ENCODE measurements at regions not wholly inside any gene's neighbourhood (a gene's known extent, or its start where the extent isn't known, plus 50 kb on each side); places are given as distances from the start of the nearest gene placed in this dataset.

DNA sequence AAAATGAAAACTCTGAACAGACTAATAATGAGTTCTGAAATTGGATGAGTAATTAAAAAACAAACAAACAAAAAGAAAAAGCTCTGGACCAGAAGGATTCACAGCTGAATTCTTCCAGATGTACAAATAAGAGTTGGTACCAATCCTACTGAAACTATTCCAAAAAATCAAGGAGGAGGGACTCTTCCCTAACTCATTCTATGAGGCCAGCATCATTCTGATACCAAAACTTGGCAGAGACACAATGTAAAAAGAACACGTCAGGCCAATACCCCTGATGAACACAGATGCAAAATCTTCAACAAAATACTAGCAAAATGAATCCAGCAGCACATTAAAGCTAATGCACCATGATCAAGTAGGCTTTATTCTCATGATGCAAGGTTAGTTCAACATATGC is 183.9 kb upstream of the CNOT2 start:
- H3K4me1 ChIP-seq: no peaks in the 10 kb centered on the region
- H3K9me3 ChIP-seq: no peaks in the 10 kb centered on the region
- no peak overlapping the region for H3K4me3 ChIP-seq
- no peak overlapping the region for H3K27ac ChIP-seq
- DNase-seq: no peak
- TF ChIP-seq CTCF (IDR thresholded peaks at IDR 0.05) (no peak), EP300 (IDR thresholded peaks at IDR 0.05) (no peak), POLR2A (IDR thresholded peaks at IDR 0.05) (no peak), POLR2AphosphoS5 (IDR thresholded peaks at IDR 0.05) (no peak)
- 67 to 81% methylated on average over 1 of the region's 1 CpG for WGBS, 2 donors
- H3K27me3 ChIP-seq: no peaks in the 10 kb centered on the region
- intact Hi-C loops (cut with DNase I): no loop called here
- no peaks in the 10 kb centered on the region for H3K36me3 ChIP-seq

- DNase-seq: no peak
Measured at GRCh38 chr12:70060634-70061033, 182.6 kb upstream of the CNOT2 start.

DNA sequence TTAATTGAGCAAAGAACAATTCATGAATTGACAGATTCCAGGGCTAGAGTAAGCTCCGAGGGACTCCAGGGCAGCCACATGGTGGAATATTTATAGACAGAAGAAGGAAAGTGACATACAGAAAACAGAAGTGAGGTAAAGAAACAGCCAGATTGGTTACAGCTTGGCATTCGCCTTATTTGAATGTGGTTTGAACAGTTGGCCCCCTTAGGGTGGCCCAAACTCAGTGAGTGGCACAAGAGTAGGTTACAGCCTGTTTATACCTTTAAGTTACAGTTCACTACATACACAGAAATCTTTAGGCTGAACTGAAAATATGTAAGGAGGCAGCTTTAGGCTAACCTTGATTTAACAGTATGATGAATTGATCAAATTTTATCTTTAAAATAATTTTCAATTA is 174.5 kb upstream of the CNOT2 start:
- TF ChIP-seq EP300 (IDR thresholded peaks at IDR 0.05) (no peak), CTCF (IDR thresholded peaks at IDR 0.05) (no peak), POLR2A (IDR thresholded peaks at IDR 0.05) (no peak), POLR2AphosphoS5 (IDR thresholded peaks at IDR 0.05) (no peak)
- intact Hi-C loops (cut with DNase I): no loop called here
- WGBS, 2 donors: 68 to 70% methylated on average over 2 of the region's 2 CpGs
- Histone ChIP-seq H3K27me3 (no peaks in the 10 kb centered on the region), H3K4me3 (no peak overlapping the region), H3K4me1 (no peaks in the 10 kb centered on the region), H3K9me3 (no peaks in the 10 kb centered on the region), H3K27ac (no peak overlapping the region), H3K36me3 (no peaks in the 10 kb centered on the region)
- no peak for DNase-seq

More at GRCh38 chr12:70060634-70061033, 182.6 kb upstream of the CNOT2 start:
- 25 to 80% methylated on average over 1 of the region's 1 CpG for WGBS, 2 donors
- intact Hi-C loops (cut with DNase I): no loop called here
- TF ChIP-seq CTCF (IDR thresholded peaks at IDR 0.05): no peak
- no peak for TF ChIP-seq POLR2AphosphoS5 (IDR thresholded peaks at IDR 0.05)
- TF ChIP-seq POLR2A (IDR thresholded peaks at IDR 0.05): no peak
- no peak for TF ChIP-seq EP300 (IDR thresholded peaks at IDR 0.05)
- Histone ChIP-seq H3K27me3 (no peaks in the 10 kb centered on the region), H3K36me3 (no peaks in the 10 kb centered on the region), H3K9me3 (no peaks in the 10 kb centered on the region), H3K4me3 (no peak overlapping the region), H3K27ac (no peak overlapping the region), H3K4me1 (no peaks in the 10 kb centered on the region)

DNA sequence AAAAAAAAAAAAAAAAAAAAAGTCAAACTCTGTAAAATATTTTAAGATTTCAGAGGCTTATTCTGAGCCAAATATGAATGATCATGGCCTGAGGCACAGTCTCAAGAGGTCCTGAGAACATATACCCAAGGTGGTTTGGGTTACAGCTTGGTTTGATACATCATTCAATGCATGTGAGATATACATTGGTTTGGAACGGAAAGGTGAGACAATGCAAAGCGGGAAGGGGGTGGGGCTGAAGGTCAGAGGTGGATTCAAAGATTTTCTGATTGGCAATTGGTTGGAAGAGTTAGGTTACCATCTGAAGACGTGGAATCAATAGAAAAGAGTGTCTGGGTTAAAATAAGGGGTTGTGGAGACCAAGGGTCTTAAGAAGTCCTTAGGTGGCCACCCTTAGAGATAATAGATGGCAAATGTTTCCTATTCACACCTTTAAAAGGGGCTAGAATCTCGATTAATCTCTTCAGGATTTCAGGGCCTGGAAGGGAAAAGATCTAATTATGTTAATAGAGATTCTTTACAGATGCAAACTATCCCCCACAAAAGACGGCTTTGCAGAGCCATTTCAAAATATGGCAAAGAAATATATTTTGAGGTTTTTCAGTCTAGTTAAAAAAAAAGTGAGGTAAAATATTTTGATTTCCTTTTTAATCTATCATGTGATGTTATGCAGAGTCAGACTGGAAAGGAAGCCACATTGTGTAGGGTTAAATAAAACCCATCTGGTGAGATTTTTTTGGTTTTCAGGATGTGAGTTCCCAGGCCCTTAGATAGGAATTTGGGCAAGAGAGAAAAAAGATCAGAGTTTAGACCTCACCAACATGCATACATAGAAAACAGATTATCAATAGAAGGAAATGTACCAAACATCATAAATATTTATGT is 173.8 kb upstream of the CNOT2 start:
- no peaks in the 10 kb centered on the region for H3K27me3 ChIP-seq
- 84 to 90% methylated on average over 5 of the region's 5 CpGs for WGBS, 2 donors
- no peaks in the 10 kb centered on the region for H3K36me3 ChIP-seq
- no peak for DNase-seq
- H3K4me3 ChIP-seq: no peak overlapping the region
- intact Hi-C loops (cut with DNase I): no loop called here
- H3K27ac ChIP-seq: no peak overlapping the region
- H3K9me3 ChIP-seq: no peaks in the 10 kb centered on the region
- H3K4me1 ChIP-seq: no peaks in the 10 kb centered on the region
- no peak for TF ChIP-seq POLR2A (IDR thresholded peaks at IDR 0.05)
- no peak for TF ChIP-seq EP300 (IDR thresholded peaks at IDR 0.05)
- TF ChIP-seq POLR2AphosphoS5 (IDR thresholded peaks at IDR 0.05): no peak
- TF ChIP-seq CTCF (IDR thresholded peaks at IDR 0.05): no peak
